ENCODE measurements at regions not wholly inside any gene's neighbourhood (a gene's known extent, or its start where the extent isn't known, plus 50 kb on each side); places are given as distances from the start of the nearest gene placed in this dataset.

DNA sequence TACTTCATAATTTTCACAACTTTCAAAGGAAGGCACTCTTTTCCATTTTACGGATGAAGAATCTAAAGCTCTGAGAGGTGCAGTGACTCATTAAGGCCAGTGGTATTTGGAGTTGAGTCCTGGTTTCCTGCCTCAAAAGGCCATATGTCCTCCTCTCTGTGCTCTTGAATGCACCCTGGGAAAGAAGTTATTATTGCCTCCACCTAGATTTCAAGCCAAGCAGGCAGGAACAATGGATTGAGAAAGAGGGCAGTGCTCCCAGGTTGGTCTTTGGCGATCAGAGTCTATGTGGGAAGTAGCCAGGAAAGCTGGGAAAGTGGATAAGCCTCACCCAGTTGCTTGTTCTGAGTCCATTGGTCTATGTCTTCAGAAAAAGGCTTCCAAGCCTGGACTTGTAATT is 165.0 kb downstream of the MAFB start:
- Histone ChIP-seq H2BK5ac (ENCODE audit: low read depth, low read length) (no peak overlapping the region), H3K23ac (ENCODE audit: insufficient read length) (no peak overlapping the region), H3K27me3 (replicated peaks in 1 of 4; ENCODE audit: control insufficient read depth in 3 of 4, extremely low read depth in 1 of 4, insufficient read depth in 3 of 4, low read length in 3 of 4) (no peaks in the 10 kb centered on the region; a peak in 1 of 7 replicates), H2BK120ac (replicated peaks; ENCODE audit: low read depth, low read length) (no peak overlapping the region), H3K36me3 (ENCODE audit: control insufficient read depth in 2 of 4, insufficient read depth in 4 of 4, low read length in 3 of 4) (no peaks in the 10 kb centered on the region), H4K20me1 (replicated peaks in 1 of 2; ENCODE audit: control insufficient read depth in 1 of 2, insufficient read depth in 2 of 2, low read length in 2 of 2) (no peaks in the 10 kb centered on the region), H4K8ac (ENCODE audit: extremely low read depth, insufficient read depth, low read length) (no peak overlapping the region), H3K9me3 (ENCODE audit: insufficient read depth in 2 of 2, low read depth in 1 of 2, low read length in 1 of 2) (0 out of 4 replicates have a peak, but pooled peaks cover 0 to 5% of the 10 kb centered on the region in 2 experiments), H2BK12ac (ENCODE audit: low read depth, low read length) (no peak overlapping the region), H2AFZ (ENCODE audit: low read length) (no peak overlapping the region), H3K18ac (ENCODE audit: extremely low read depth, low read length) (no peak overlapping the region), H4K5ac (ENCODE audit: insufficient read length, low read depth, low read length) (no peak overlapping the region), H3K4me3 (ENCODE audit: extremely low read depth in 1 of 4, insufficient read depth in 2 of 4, low read depth in 3 of 4, low read length in 4 of 4) (no peak overlapping the region), H3K4me2 (ENCODE audit: insufficient read depth in 1 of 2, low read depth in 2 of 2, low read length in 2 of 2) (no peak overlapping the region), H3K9ac (replicated peaks in 1 of 4; ENCODE audit: extremely low read depth in 1 of 4, low read depth in 3 of 4, low read length in 3 of 4) (no peak overlapping the region), H3K14ac (ENCODE audit: insufficient read length) (no peak overlapping the region), H2BK15ac (ENCODE audit: low read length) (no peak overlapping the region), H2BK20ac (ENCODE audit: low read length) (no peak overlapping the region), H2AK5ac (ENCODE audit: low read depth, low read length) (no peak overlapping the region), H3K79me2 (ENCODE audit: control insufficient read depth in 1 of 2, insufficient read depth in 2 of 2, low read length in 2 of 2) (no peaks in the 10 kb centered on the region), H3K27ac (ENCODE audit: low read depth, low read length) (no peak overlapping the region), H3K4ac (replicated peaks; ENCODE audit: insufficient read length, low read depth, low read length) (no peak overlapping the region), H3K23me2 (ENCODE audit: low read depth, low read length) (no peaks in the 10 kb centered on the region), H3K56ac (replicated peaks; ENCODE audit: insufficient read length, low read depth, low read length) (no peak overlapping the region), H3K4me1 (replicated peaks in 1 of 4; ENCODE audit: control insufficient read depth in 3 of 4, insufficient read depth in 4 of 4, low read length in 3 of 4) (no peaks in the 10 kb centered on the region), H4K91ac (replicated peaks; ENCODE audit: insufficient read length, low read length) (no peak overlapping the region), H3K79me1 (ENCODE audit: low read depth, low read length) (no peaks in the 10 kb centered on the region)
- ChIA-PET CTCF (ENCODE audit: partially characterized antibody) (interaction anchor here (1.2 to 1.4 kb wide), 2 partner anchors 49 to 54 kb away, joined by 3 read pairs; no protein-coding TSS in a partner anchor), POLR2A (ENCODE audit: partially characterized antibody) (no interaction called here)
- DNase-seq (ENCODE audit: low read depth in 1 of 2, low spot score in 2 of 2) = no peak
- no peak for TF ChIP-seq PHF8 (conservative IDR thresholded peaks at IDR 0.05; ENCODE audit: low read depth, low read length)
- 100% methylated on average over 2 of the region's 2 CpGs; no CpG with 5 or more reads in 1 of the 2 experiments for WGBS, 2 experiments (ENCODE audit: extremely low coverage in 1 of 2, insufficient coverage in 1 of 2, insufficient read length in 1 of 2, insufficient replicate concordance in 2 of 2, low coverage in 1 of 2, low lambda C conversion rate in 2 of 2, missing lambda C conversion rate in 1 of 2)
- no peak for FAIRE-seq
